B cell (primary cell): ENCODE measurements at regions not wholly inside any gene's neighbourhood (a gene's known extent, or its start where the extent isn't known, plus 50 kb on each side); places are given as distances from the start of the nearest gene placed in this dataset.

ENCODE experiments used
- ATAC-seq: fragments of 200-7000 bp; cut with Tn5 transposase; one replicate; pipeline ENCODE4 v1.10.0; 2021; ENCODE audit warnings: low read depth, mild to moderate bottlenecking, moderate number of reproducible peaks, moderate library complexity
- CTCF ChIA-PET: fragments of 350-600 bp; sonication (Branson Sonifier 250); formaldehyde crosslinking; loops from one replicate; lab custom pipeline; 2021; ENCODE audit warnings: antibody characterized with exemption, inconsistent platforms; lab: Charles Lee
- POLR2A ChIA-PET: fragments of 350-600 bp; sonication (Branson Sonifier 250); formaldehyde crosslinking; loops from one replicate; lab custom pipeline; 2021; ENCODE audit warnings: antibody characterized with exemption; lab: Charles Lee
- DNase-seq: peaks from one replicate; pipeline ENCODE4 v3.0.0; 2013
- H2AFZ ChIP-seq: 2 replicates; pipeline ENCODE4 v1.6.1; 2012; ENCODE audit warnings: mild to moderate bottlenecking, low read depth, low read length; ENCODE audit not compliant: insufficient read depth, poor library complexity, severe bottlenecking
- H3K27ac ChIP-seq, 2 donors: 1 replicate in 1 of 2; 2 replicates in 1 of 2; pipeline ENCODE4 v1.5.1; 2012 to 2013; ENCODE audit warnings: low read length in 2 of 2, mild to moderate bottlenecking in 2 of 2, moderate library complexity in 1 of 2
- H3K27me3 ChIP-seq, 4 experiments: fragments of 200-600 bp in 1 of 4; sonication (generic) in 1 of 4; replicated peaks in 1 of 4; 1 replicate in 2 of 4; 2 replicates in 2 of 4; pipeline versions ENCODE4 v1.6.1 to v1.7.0; 2013 to 2016; ENCODE audit warnings: low read length in 3 of 4, mild to moderate bottlenecking in 2 of 4, mixed read lengths in 1 of 4, moderate library complexity in 1 of 4; ENCODE audit not compliant: insufficient read depth in 4 of 4, control insufficient read depth in 3 of 4; ENCODE audit errors: control extremely low read depth in 1 of 4
- H3K36me3 ChIP-seq, 2 experiments: replicated peaks in 1 of 2; 1 replicate in 1 of 2; 2 replicates in 1 of 2; pipeline versions ENCODE4 v1.6.1 to v1.7.1; 2013; ENCODE audit warnings: low read length in 1 of 2; ENCODE audit not compliant: insufficient read depth in 2 of 2, control insufficient read depth in 1 of 2; ENCODE audit errors: control extremely low read depth in 1 of 2, extremely low read depth in 1 of 2
- H3K4me1 ChIP-seq, 2 donors: fragments of 200-600 bp in 1 of 2; sonication (generic) in 1 of 2; 1 replicate in 1 of 2; 2 replicates in 1 of 2; pipeline versions ENCODE4 v1.5.1 to v1.6.1; 2013 to 2017; ENCODE audit warnings: low read length in 2 of 2; ENCODE audit not compliant: control insufficient read depth in 2 of 2, insufficient read depth in 2 of 2
- H3K4me2 ChIP-seq: replicated peaks from 2 replicates; pipeline ENCODE3; 2012; ENCODE audit warnings: mild to moderate bottlenecking, low read depth, low read length; ENCODE audit not compliant: poor library complexity, severe bottlenecking
- H3K4me3 ChIP-seq, 5 experiments: fragments of 200-600 bp in 1 of 5; sonication (generic) in 1 of 5; 1 replicate in 3 of 5; 2 replicates in 2 of 5; pipeline versions ENCODE4 v1.5.1 to v1.7.0; 2011 to 2016; ENCODE audit warnings: low read length in 4 of 5, mild to moderate bottlenecking in 4 of 5, low read depth in 2 of 5, control low read depth in 1 of 5, moderate library complexity in 1 of 5; ENCODE audit not compliant: insufficient read depth in 1 of 5; ENCODE audit errors: control extremely low read depth in 1 of 5, extremely low read depth in 1 of 5
- H3K79me2 ChIP-seq: fragments of 200-600 bp; sonication (generic); one replicate; pipeline ENCODE4 v1.6.0; 2016; ENCODE audit warnings: low read length; ENCODE audit not compliant: control insufficient read depth, insufficient read depth
- H3K9ac ChIP-seq: fragments of 200-600 bp; sonication (generic); 2 replicates; pipeline ENCODE4 v1.6.1; 2017; ENCODE audit warnings: mild to moderate bottlenecking, low read length, moderate library complexity
- H3K9me3 ChIP-seq, 3 donors: one replicate each; pipeline versions ENCODE4 v1.6.1 to v1.7.1; 2013; ENCODE audit warnings: low read length in 2 of 3; ENCODE audit not compliant: control insufficient read depth in 2 of 3, insufficient read depth in 1 of 3; ENCODE audit errors: control extremely low read depth in 1 of 3
- H4K20me1 ChIP-seq: 2 replicates; pipeline ENCODE4 v1.6.0; 2012; ENCODE audit warnings: mild to moderate bottlenecking, low read length; ENCODE audit not compliant: insufficient read depth, control insufficient read depth, poor library complexity, severe bottlenecking
- H3K27ac Mint-ChIP-seq: one replicate; pipeline ENCODE4 v1.8.0; 2021; ENCODE audit warnings: mixed read lengths
- H3K27me3 Mint-ChIP-seq: one replicate; pipeline ENCODE4 v1.8.0; 2021; ENCODE audit warnings: mixed read lengths
- H3K4me1 Mint-ChIP-seq: one replicate; pipeline ENCODE4 v1.8.0; 2021; ENCODE audit warnings: mixed read lengths
- H3K4me3 Mint-ChIP-seq: one replicate; pipeline ENCODE4 v1.8.0; 2021; ENCODE audit warnings: mixed read lengths
- H3K9me3 Mint-ChIP-seq: one replicate; pipeline ENCODE4 v1.8.0; 2022; ENCODE audit warnings: mixed read lengths; ENCODE audit not compliant: insufficient read depth
- EZH2 ChIP-seq: IDR thresholded peaks from 2 replicates; pipeline ENCODE4 v1.6.1; 2012; ENCODE audit warnings: borderline replicate concordance, low read depth, mild to moderate bottlenecking, moderate library complexity, low read length; ENCODE audit not compliant: insufficient read depth, poor library complexity, severe bottlenecking
- WGBS: methylation state at CpG from one replicate; pipeline ENCODE4 v1.1.5; 2013; ENCODE audit warnings: missing lambda C conversion rate; ENCODE audit not compliant: insufficient coverage; 5-methylcytosine and 5-hydroxymethylcytosine counted together
- intact Hi-C: fragments of 100-400 bp; cut with micrococcal nuclease; formaldehyde crosslinking; loops from one replicate; pipeline ENCODE4 v1.10.0; 2022
- TF ChIP-seq, protein P1 (sequence below): fragments of 200-600 bp; IDR thresholded peaks from one replicate; pipeline ENCODE4 v1.8.0; 2022; ENCODE audit warnings: antibody characterized with exemption, mild to moderate bottlenecking

DNA sequence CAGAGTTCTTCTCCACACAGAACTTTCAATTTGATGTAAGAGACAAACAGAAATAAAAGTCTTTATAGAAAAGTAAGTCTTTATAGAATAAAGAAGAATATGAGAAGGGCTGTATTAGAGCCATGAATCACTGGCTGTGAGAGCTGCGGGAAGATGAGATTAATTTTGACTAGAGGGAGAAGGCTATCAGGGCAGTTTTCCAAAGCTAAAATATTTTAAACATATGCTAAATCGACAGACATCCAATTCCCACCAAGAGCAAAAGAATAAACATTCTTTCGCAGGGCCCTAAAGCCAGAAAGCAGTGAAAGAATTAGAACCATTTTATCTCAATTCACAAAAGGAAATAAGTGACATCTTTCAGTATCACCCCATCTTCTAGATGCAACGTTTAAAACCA lies 208.3 kb upstream of the MAP3K1 start:
- Histone ChIP-seq H3K27me3 (no peaks in the 10 kb centered on the region), H3K27ac (no peak overlapping the region), H3K9ac (no peak overlapping the region), H3K4me2 (no peak overlapping the region), H3K79me2 (no peaks in the 10 kb centered on the region), H3K9me3 (peaks cover 0 to 7% (median 0%) of the 10 kb centered on the region in 3 donors), H4K20me1 (no peaks in the 10 kb centered on the region), H3K36me3 (no peaks in the 10 kb centered on the region), H3K4me1 (peaks cover 10 to 14% of the 10 kb centered on the region in 2 donors), H2AFZ (no peak overlapping the region), H3K4me3 (no peak overlapping the region)
- TF ChIP-seq EZH2 = no peak
- TF ChIP-seq, protein P1, sequence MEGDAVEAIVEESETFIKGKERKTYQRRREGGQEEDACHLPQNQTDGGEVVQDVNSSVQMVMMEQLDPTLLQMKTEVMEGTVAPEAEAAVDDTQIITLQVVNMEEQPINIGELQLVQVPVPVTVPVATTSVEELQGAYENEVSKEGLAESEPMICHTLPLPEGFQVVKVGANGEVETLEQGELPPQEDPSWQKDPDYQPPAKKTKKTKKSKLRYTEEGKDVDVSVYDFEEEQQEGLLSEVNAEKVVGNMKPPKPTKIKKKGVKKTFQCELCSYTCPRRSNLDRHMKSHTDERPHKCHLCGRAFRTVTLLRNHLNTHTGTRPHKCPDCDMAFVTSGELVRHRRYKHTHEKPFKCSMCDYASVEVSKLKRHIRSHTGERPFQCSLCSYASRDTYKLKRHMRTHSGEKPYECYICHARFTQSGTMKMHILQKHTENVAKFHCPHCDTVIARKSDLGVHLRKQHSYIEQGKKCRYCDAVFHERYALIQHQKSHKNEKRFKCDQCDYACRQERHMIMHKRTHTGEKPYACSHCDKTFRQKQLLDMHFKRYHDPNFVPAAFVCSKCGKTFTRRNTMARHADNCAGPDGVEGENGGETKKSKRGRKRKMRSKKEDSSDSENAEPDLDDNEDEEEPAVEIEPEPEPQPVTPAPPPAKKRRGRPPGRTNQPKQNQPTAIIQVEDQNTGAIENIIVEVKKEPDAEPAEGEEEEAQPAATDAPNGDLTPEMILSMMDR = no peak
- Mint-ChIP-seq H3K9me3 (peaks cover 8% of the 10 kb centered on the region), H3K4me3 (no peak overlapping the region), H3K27me3 (no peaks in the 10 kb centered on the region), H3K27ac (no peak overlapping the region), H3K4me1 (peaks cover 39% of the 10 kb centered on the region)
- POLR2A ChIA-PET = interaction anchor here (1.0 kb wide), 1 partner anchor 18 kb away, joined by 3 read pairs; no protein-coding TSS in a partner anchor
- ATAC-seq (no peak), DNase-seq (no peak)
- CTCF ChIA-PET = no interaction called here
- intact Hi-C loops = no loop called here
- 86% methylated on average over 1 of the region's 4 CpGs for WGBS

DNA sequence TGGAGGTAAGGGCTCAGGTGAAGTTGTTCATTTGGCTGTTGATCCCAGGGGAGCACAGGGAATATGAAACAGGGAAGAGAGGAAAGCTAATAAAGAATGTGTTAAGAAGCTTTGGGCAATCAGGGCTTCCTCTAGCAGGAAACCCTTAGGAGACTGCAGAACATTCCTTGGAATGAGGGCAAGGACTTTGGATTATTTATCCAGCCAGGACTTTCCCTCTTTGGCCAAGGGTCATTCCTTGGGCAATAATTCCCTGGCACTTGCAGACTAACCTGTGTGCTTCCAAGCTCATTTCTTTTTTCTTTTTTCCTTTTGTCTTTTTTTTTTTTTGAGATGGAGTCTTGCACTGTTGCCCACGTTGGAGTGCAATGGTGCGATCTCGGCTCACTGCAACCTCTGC lies 209.2 kb upstream of the MAP3K1 start:
- H3K36me3 ChIP-seq = no peaks in the 10 kb centered on the region
- Mint-ChIP-seq H3K4me1 (peaks cover 32% of the 10 kb centered on the region), H3K4me3 (no peak overlapping the region), H3K27ac (no peak overlapping the region), H3K9me3 (peaks cover 3% of the 10 kb centered on the region), H3K27me3 (no peaks in the 10 kb centered on the region)
- peaks cover 10 to 14% of the 10 kb centered on the region in 2 donors for H3K4me1 ChIP-seq
- 100% methylated on average over 3 of the region's 3 CpGs for WGBS
- POLR2A ChIA-PET = interaction anchor here (0.6 kb wide), 1 partner anchor 26 kb away, joined by 6 read pairs; no protein-coding TSS in a partner anchor
- H4K20me1 ChIP-seq = no peaks in the 10 kb centered on the region
- H3K27ac ChIP-seq = no peak overlapping the region
- no peak overlapping the region for H3K9ac ChIP-seq
- no peak overlapping the region for H2AFZ ChIP-seq
- TF ChIP-seq EZH2 = no peak
- TF ChIP-seq, protein P1 = no peak
- ATAC-seq (no peak), DNase-seq (no peak)
- CTCF ChIA-PET = interaction anchor here (1.5 kb wide), 1 partner anchor 12 kb away, joined by 4 read pairs; no protein-coding TSS in a partner anchor
- H3K79me2 ChIP-seq = no peaks in the 10 kb centered on the region
- no peak overlapping the region for H3K4me2 ChIP-seq
- no peaks in the 10 kb centered on the region for H3K27me3 ChIP-seq
- intact Hi-C loops = no loop called here
- H3K4me3 ChIP-seq = no peak overlapping the region
- H3K9me3 ChIP-seq = peaks cover 0 to 5% (median 0%) of the 10 kb centered on the region in 3 donors
